HEK293T (cell line): ENCODE measurements at regions not wholly inside any gene's neighbourhood (a gene's known extent, or its start where the extent isn't known, plus 50 kb on each side); places are given as distances from the start of the nearest gene placed in this dataset.

Source experiments
- CTCF ChIA-PET: fragments of 350-600 bp; formaldehyde crosslinking; extraction: SDS; loops from one replicate; lab custom pipeline; 2021; ENCODE audit warnings: antibody characterized with exemption, inconsistent platforms; lab: Yijun Ruan, JAX
- POLR2A ChIA-PET: fragments of 350-600 bp; formaldehyde crosslinking; extraction: SDS; loops from one replicate; lab custom pipeline; 2020; ENCODE audit warnings: antibody characterized with exemption, inconsistent platforms; lab: Yijun Ruan, JAX
- DNase-seq: peaks from one replicate; pipeline ENCODE4 v3.0.0; 2012; ENCODE audit warnings: mixed read lengths; ENCODE audit errors: extremely low spot score
- ARNT ChIP-seq: fragments of 450-650 bp; IDR thresholded peaks from 2 replicates; pipeline ENCODE4 v1.6.1; 2017; ENCODE audit warnings: mild to moderate bottlenecking
- BHLHE40 ChIP-seq: fragments of 450-650 bp; IDR thresholded peaks from 2 replicates; pipeline ENCODE4 v1.6.1; 2016; ENCODE audit warnings: mild to moderate bottlenecking, moderate library complexity, borderline replicate concordance
- CTBP1 ChIP-seq: fragments of 450-650 bp; IDR thresholded peaks from 2 replicates; pipeline ENCODE4 v1.6.1; 2016; ENCODE audit warnings: borderline replicate concordance
- ELF4 ChIP-seq: fragments of 450-650 bp; IDR thresholded peaks from 2 replicates; pipeline ENCODE4 v1.6.1; 2017; ENCODE audit warnings: antibody characterized with exemption
- FOXA1 ChIP-seq: fragments of 450-650 bp; IDR thresholded peaks from 2 replicates; pipeline ENCODE4 v1.6.1; 2016; ENCODE audit warnings: mild to moderate bottlenecking
- FOXK2 ChIP-seq: fragments of 450-650 bp; IDR thresholded peaks from 2 replicates; pipeline ENCODE4 v1.6.1; 2016; ENCODE audit warnings: mild to moderate bottlenecking
- FOXM1 ChIP-seq: fragments of 450-650 bp; IDR thresholded peaks from 2 replicates; pipeline ENCODE4 v1.6.1; 2017; ENCODE audit warnings: mild to moderate bottlenecking, borderline replicate concordance
- HDGF ChIP-seq: fragments of 450-650 bp; IDR thresholded peaks from 2 replicates; pipeline ENCODE4 v1.6.1; 2017; ENCODE audit warnings: antibody characterized with exemption, borderline replicate concordance
- L3MBTL2 ChIP-seq: fragments of 450-650 bp; conservative IDR thresholded peaks from 2 replicates; pipeline ENCODE4 v1.6.1; 2016; ENCODE audit warnings: mild to moderate bottlenecking
- LEF1 ChIP-seq: fragments of 450-650 bp; IDR thresholded peaks from 2 replicates; pipeline ENCODE4 v1.6.1; 2017; ENCODE audit warnings: mild to moderate bottlenecking, borderline replicate concordance
- NFRKB ChIP-seq: fragments of 450-650 bp; IDR thresholded peaks from 2 replicates; pipeline ENCODE4 v1.6.1; 2016; ENCODE audit warnings: mild to moderate bottlenecking, moderate library complexity
- PKNOX1 ChIP-seq: fragments of 450-650 bp; IDR thresholded peaks from 2 replicates; pipeline ENCODE4 v1.6.1; 2016
- SP1 ChIP-seq: fragments of 450-650 bp; IDR thresholded peaks from 2 replicates; pipeline ENCODE4 v1.6.1; 2017
- SUZ12 ChIP-seq: fragments of 450-650 bp; IDR thresholded peaks from 2 replicates; pipeline ENCODE4 v1.6.1; 2016; ENCODE audit warnings: mild to moderate bottlenecking
- TARDBP ChIP-seq: fragments of 450-650 bp; IDR thresholded peaks from 2 replicates; pipeline ENCODE4 v1.6.1; 2016
- ZNF384 ChIP-seq: fragments of 450-650 bp; IDR thresholded peaks from 2 replicates; pipeline ENCODE4 v1.6.1; 2016

GRCh38 chrX:44439242-44439794 is 95.8 kb upstream of the EFHC2 start:
- CTCF ChIA-PET, result no interaction called here

DNA sequence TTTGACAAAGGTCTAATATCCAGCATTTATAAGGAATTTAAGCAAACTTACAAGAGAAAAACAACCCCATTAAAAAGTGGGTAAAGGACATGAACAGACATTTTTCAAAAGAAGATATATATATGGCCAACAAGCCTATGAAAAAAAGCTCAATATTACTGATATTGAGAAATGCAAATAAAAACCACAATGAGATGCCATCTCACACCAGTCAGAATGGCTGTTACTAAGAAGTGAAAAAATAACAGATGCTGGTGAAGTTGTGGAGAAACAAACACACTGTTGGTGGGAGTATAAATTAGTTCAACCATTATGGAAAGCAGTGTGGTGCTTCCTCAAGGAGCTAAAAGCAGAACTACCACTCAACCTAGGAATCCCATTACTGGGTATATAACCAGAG is 91.6 kb upstream of the EFHC2 start:
- no peak for TF ChIP-seq CTBP1
- TF ChIP-seq SUZ12, result no peak
- no peak for TF ChIP-seq BHLHE40
- no peak for TF ChIP-seq PKNOX1
- no peak for TF ChIP-seq SP1
- no peak for TF ChIP-seq FOXA1
- no peak for TF ChIP-seq L3MBTL2
- no peak for TF ChIP-seq NFRKB
- no peak for TF ChIP-seq FOXM1
- no peak for TF ChIP-seq FOXK2
- TF ChIP-seq ZNF384, result no peak
- TF ChIP-seq ELF4, result no peak
- TF ChIP-seq ARNT, result no peak
- TF ChIP-seq TARDBP, result no peak
- TF ChIP-seq LEF1, result no peak
- no peak for TF ChIP-seq HDGF
- POLR2A ChIA-PET, result no interaction called here
- CTCF ChIA-PET, result no interaction called here
- no peak for DNase-seq

More at GRCh38 chrX:44439242-44439794, 95.8 kb upstream of the EFHC2 start:
- no peak for DNase-seq
- POLR2A ChIA-PET, result no interaction called here
- TF ChIP-seq NFRKB (no peak), FOXA1 (no peak), BHLHE40 (no peak), TARDBP (no peak), ZNF384 (no peak), SP1 (no peak), FOXK2 (no peak), LEF1 (no peak), L3MBTL2 (no peak), ARNT (no peak), HDGF (no peak), ELF4 (no peak), PKNOX1 (no peak), CTBP1 (no peak), SUZ12 (no peak), FOXM1 (no peak)

DNA sequence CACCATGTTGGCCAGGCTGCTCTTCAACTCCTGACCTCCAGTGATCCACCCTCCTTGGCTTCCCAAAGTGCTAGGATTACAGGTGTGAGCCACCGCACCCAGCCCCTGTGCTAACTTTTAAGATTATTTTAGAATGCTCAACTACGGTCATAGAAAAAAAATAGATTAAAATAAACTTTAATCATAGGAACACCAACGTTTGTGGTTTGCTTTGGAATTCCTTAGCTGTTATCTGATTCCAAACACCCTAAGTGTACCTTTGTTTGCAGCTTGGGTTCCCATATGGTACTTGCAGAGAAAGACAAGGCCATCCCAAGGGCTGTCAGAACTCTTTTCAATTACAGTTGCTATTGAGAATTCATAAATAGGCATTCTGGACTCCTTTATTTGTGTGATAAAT is 90.1 kb upstream of the EFHC2 start:
- TF ChIP-seq SUZ12, result no peak
- TF ChIP-seq SP1, result no peak
- no peak for TF ChIP-seq FOXA1
- no peak for TF ChIP-seq FOXM1
- no peak for TF ChIP-seq L3MBTL2
- no peak for TF ChIP-seq NFRKB
- TF ChIP-seq ZNF384, result no peak
- no peak for TF ChIP-seq HDGF
- DNase-seq, result no peak
- ChIA-PET CTCF (no interaction called here), POLR2A (no interaction called here)

GRCh38 chrX:44432641-44433040 is 89.2 kb upstream of the EFHC2 start:
- no peak for DNase-seq
- TF ChIP-seq FOXM1, result no peak
- TF ChIP-seq L3MBTL2, result no peak
- no peak for TF ChIP-seq ARNT
- no peak for TF ChIP-seq FOXK2
- no peak for TF ChIP-seq SUZ12
- no peak for TF ChIP-seq LEF1
- no peak for TF ChIP-seq ELF4
- no peak for TF ChIP-seq NFRKB
- no peak for TF ChIP-seq SP1
- TF ChIP-seq CTBP1, result no peak
- no peak for TF ChIP-seq BHLHE40
- TF ChIP-seq HDGF, result no peak
- POLR2A ChIA-PET, result no interaction called here
- CTCF ChIA-PET, result no interaction called here

- POLR2A ChIA-PET, result no interaction called here
Observed at GRCh38 chrX:44431194-44431593, 87.7 kb upstream of the EFHC2 start.

More at GRCh38 chrX:44431194-44431593, 87.7 kb upstream of the EFHC2 start:
- no peak for DNase-seq
- no peak for TF ChIP-seq ARNT
- TF ChIP-seq L3MBTL2, result no peak
- no peak for TF ChIP-seq FOXM1
- TF ChIP-seq SUZ12, result no peak
- no peak for TF ChIP-seq FOXA1
- no peak for TF ChIP-seq PKNOX1
- TF ChIP-seq LEF1, result no peak
- TF ChIP-seq BHLHE40, result no peak
- CTCF ChIA-PET, result no interaction called here
